Stimulated activated CD8-positive, alpha-beta memory T cell treated with anti-CD3 and anti-CD28 coated beads, Interleukin-7, amount 100 ng/mL, for 1 hour (primary cell): ENCODE measurements at regions not wholly inside any gene's neighbourhood (a gene's known extent, or its start where the extent isn't known, plus 50 kb on each side); places are given as distances from the start of the nearest gene placed in this dataset.
"Not testable (repeated sequence)": the region's sequence is repeated elsewhere in the genome, so short reads cannot be mapped to it uniquely, and the experiment has no call there.

Experiments used
- DNase-seq, 2 donors: peaks; one replicate each; pipeline ENCODE4 v3.0.0-alpha.2; 2020; ENCODE audit warnings: low read depth in 2 of 2

GRCh38 chr10:4442296-4442695 lies 383.7 kb upstream of the AKR1E2 start:
- DNase-seq, result no peak

- no peak for DNase-seq
Measured at GRCh38 chr10:4440260-4440659, 385.7 kb upstream of the AKR1E2 start.

GRCh38 chr10:4437791-4438190 lies 388.2 kb upstream of the AKR1E2 start:
- DNase-seq, result no peak

- DNase-seq, result no peak
Measured at GRCh38 chr10:4437061-4437460, 388.9 kb upstream of the AKR1E2 start.

- no peak for DNase-seq
Measured at GRCh38 chr10:4436103-4436502, 389.9 kb upstream of the AKR1E2 start.

- DNase-seq, result no peak
Measured at GRCh38 chr10:4434516-4435071, 391.4 kb upstream of the AKR1E2 start.

GRCh38 chr10:4434105-4434504 lies 391.9 kb upstream of the AKR1E2 start:
- DNase-seq, result no peak

- DNase-seq, result no peak
Measured at GRCh38 chr10:4431114-4431863, 394.7 kb upstream of the AKR1E2 start.

GRCh38 chr10:4429571-4429970 lies 396.4 kb upstream of the AKR1E2 start:
- DNase-seq, result no peak

- DNase-seq, result no peak
Measured at GRCh38 chr10:4427532-4427931, 398.5 kb upstream of the AKR1E2 start.

GRCh38 chr10:4426866-4427265 lies 399.1 kb upstream of the AKR1E2 start:
- no peak for DNase-seq

GRCh38 chr10:4409319-4409718 lies 416.7 kb upstream of the AKR1E2 start:
- DNase-seq, result no peak

GRCh38 chr10:4407783-4408182 lies 418.2 kb upstream of the AKR1E2 start:
- no peak for DNase-seq

GRCh38 chr10:4405828-4406227 lies 420.2 kb upstream of the AKR1E2 start:
- no peak for DNase-seq

GRCh38 chr10:4403638-4404252 lies 422.3 kb upstream of the AKR1E2 start:
- no peak for DNase-seq

GRCh38 chr10:4401080-4401479 lies 424.9 kb upstream of the AKR1E2 start:
- not testable (repeated sequence) for DNase-seq

- DNase-seq, result no peak
Measured at GRCh38 chr10:4399556-4399955, 426.5 kb upstream of the AKR1E2 start.

- no peak for DNase-seq
Measured at GRCh38 chr10:4398602-4399001, 427.4 kb upstream of the AKR1E2 start.

- DNase-seq, result no peak
Measured at GRCh38 chr10:4397337-4397736, 428.7 kb upstream of the AKR1E2 start.

GRCh38 chr10:4396401-4397283 lies 429.4 kb upstream of the AKR1E2 start:
- DNase-seq, result no peak

- DNase-seq, result no peak
Measured at GRCh38 chr10:4395731-4396130, 430.3 kb upstream of the AKR1E2 start.

GRCh38 chr10:4394455-4394854 lies 431.6 kb upstream of the AKR1E2 start:
- DNase-seq, result not testable (repeated sequence)
